GM23338 (cell line): ENCODE measurements at regions not wholly inside any gene's neighbourhood (a gene's known extent, or its start where the extent isn't known, plus 50 kb on each side); places are given as distances from the start of the nearest gene placed in this dataset.

Experiments used
- ATAC-seq: fragments of 200-7000 bp; cut with Tn5 transposase; 3 replicates; pipeline ENCODE4 v1.9.1; 2020
- DNase-seq: peaks from one replicate; pipeline ENCODE4 v3.0.0-alpha.2; 2015; ENCODE audit warnings: low spot score
- H2AFZ ChIP-seq: fragments of 200-600 bp; sonication (generic); 2 replicates; pipeline ENCODE4 v1.8.0; 2016; ENCODE audit warnings: antibody characterized with exemption, mild to moderate bottlenecking, moderate library complexity
- H3F3A ChIP-seq: fragments of 200-600 bp; sonication (generic); replicated peaks from 2 replicates; pipeline ENCODE4 v1.8.0; 2017; ENCODE audit warnings: antibody characterized with exemption, mixed run types, low read depth
- H3K27ac ChIP-seq: fragments of 200-600 bp; sonication (generic); 2 replicates; pipeline ENCODE4 v1.6.1; 2016; ENCODE audit warnings: low read depth
- H3K27me3 ChIP-seq: fragments of 200-600 bp; sonication (generic); 2 replicates; pipeline ENCODE4 v1.8.0; 2016; ENCODE audit warnings: mild to moderate bottlenecking, mixed run types, moderate library complexity; ENCODE audit not compliant: insufficient read depth
- H3K36me3 ChIP-seq: fragments of 200-600 bp; sonication (generic); 2 replicates; pipeline ENCODE4 v1.8.0; 2016; ENCODE audit warnings: mild to moderate bottlenecking; ENCODE audit not compliant: insufficient read depth
- H3K4me1 ChIP-seq: fragments of 200-600 bp; sonication (generic); 2 replicates; pipeline ENCODE4 v1.8.0; 2016; ENCODE audit warnings: mild to moderate bottlenecking, moderate library complexity; ENCODE audit not compliant: insufficient read depth
- H3K4me2 ChIP-seq: fragments of 200-600 bp; sonication (generic); 2 replicates; pipeline ENCODE4 v1.7.1; 2017; ENCODE audit warnings: mixed run types
- H3K4me3 ChIP-seq: fragments of 200-600 bp; sonication (generic); 2 replicates; pipeline ENCODE4 v1.6.1; 2016; ENCODE audit warnings: mixed run types
- H3K79me2 ChIP-seq: fragments of 200-600 bp; sonication (generic); replicated peaks from 2 replicates; pipeline ENCODE4 v1.8.0; 2017; ENCODE audit warnings: mild to moderate bottlenecking; ENCODE audit not compliant: insufficient read depth
- H3K9me2 ChIP-seq: fragments of 200-600 bp; sonication (generic); 2 replicates; pipeline ENCODE4 v1.8.0; 2017; ENCODE audit not compliant: insufficient read depth
- H4K20me1 ChIP-seq: fragments of 200-600 bp; sonication (generic); replicated peaks from 2 replicates; pipeline ENCODE4 v1.8.0; 2017; ENCODE audit warnings: mild to moderate bottlenecking; ENCODE audit not compliant: insufficient read depth
- H3K27ac Mint-ChIP-seq: 2 replicates; pipeline ENCODE4 v1.8.0; 2020; ENCODE audit warnings: inconsistent platforms, mild to moderate bottlenecking, moderate library complexity, mixed read lengths
- H3K27me3 Mint-ChIP-seq: 3 replicates; pipeline ENCODE4 v1.8.0; 2022; ENCODE audit warnings: low read depth, mild to moderate bottlenecking, moderate library complexity, mixed read lengths, inconsistent platforms; ENCODE audit not compliant: insufficient read depth, poor library complexity
- H3K36me3 Mint-ChIP-seq: 3 replicates; pipeline ENCODE4 v1.8.0; 2021; ENCODE audit warnings: low read depth, mild to moderate bottlenecking, inconsistent platforms, moderate library complexity, mixed read lengths
- H3K4me1 Mint-ChIP-seq: 3 replicates; pipeline ENCODE4 v1.8.0; 2020; ENCODE audit warnings: mild to moderate bottlenecking, inconsistent platforms, mixed read lengths
- H3K4me3 Mint-ChIP-seq: 3 replicates; pipeline ENCODE4 v1.8.0; 2021; ENCODE audit warnings: moderate library complexity, mild to moderate bottlenecking, inconsistent platforms, mixed read lengths
- H3K9me3 Mint-ChIP-seq: 3 replicates; pipeline ENCODE4 v1.8.0; 2020; ENCODE audit warnings: moderate library complexity, mild to moderate bottlenecking, inconsistent platforms, mixed read lengths
- CREB1 ChIP-seq: fragments of 250-450 bp; sonication (Bioruptor Pico); IDR thresholded peaks from 2 replicates; pipeline ENCODE4 v1.5.0; 2020; ENCODE audit warnings: low read depth, mild to moderate bottlenecking, moderate library complexity
- CTCF ChIP-seq, 2 experiments: fragments of 200-600 bp in 1 of 2; sonication (generic) in 1 of 2; conservative IDR thresholded peaks; 2 replicates each; pipeline versions ENCODE4 v1.5.1 to v1.6.1; 2016 to 2017; ENCODE audit warnings: antibody characterized with exemption in 2 of 2, low read depth in 2 of 2, mild to moderate bottlenecking in 2 of 2, moderate library complexity in 1 of 2
- ETS1 ChIP-seq: IDR thresholded peaks from 2 replicates; pipeline ENCODE4 v1.6.1; 2016; ENCODE audit warnings: antibody characterized with exemption
- EZH2 ChIP-seq: fragments of 200-600 bp; sonication (generic); IDR thresholded peaks from one replicate; pipeline ENCODE4 v1.8.0; 2017; ENCODE audit warnings: antibody characterized with exemption, mild to moderate bottlenecking, low read depth; ENCODE audit not compliant: unreplicated experiment
- EZH2phosphoT487 ChIP-seq: fragments of 200-600 bp; sonication (generic); IDR thresholded peaks from one replicate; pipeline ENCODE4 v1.8.1; 2018; ENCODE audit warnings: antibody characterized with exemption; ENCODE audit not compliant: unreplicated experiment
- JUNB ChIP-seq: IDR thresholded peaks from one replicate; pipeline ENCODE4 v1.6.1; 2016; ENCODE audit warnings: antibody characterized with exemption; ENCODE audit not compliant: unreplicated experiment
- NANOG ChIP-seq: IDR thresholded peaks from 2 replicates; pipeline ENCODE4 v1.6.1; 2016; ENCODE audit warnings: antibody characterized with exemption, borderline replicate concordance
- POLR2AphosphoS5 ChIP-seq: IDR thresholded peaks from 2 replicates; pipeline ENCODE4 v1.6.1; 2016; ENCODE audit warnings: antibody characterized with exemption, low read depth
- REST ChIP-seq: IDR thresholded peaks from one replicate; pipeline ENCODE4 v1.6.1; 2018; ENCODE audit warnings: antibody characterized with exemption; ENCODE audit not compliant: unreplicated experiment
- STAT1 ChIP-seq: IDR thresholded peaks from one replicate; pipeline ENCODE4 v1.6.1; 2016; ENCODE audit warnings: antibody characterized with exemption; ENCODE audit not compliant: unreplicated experiment
- ZNF114 ChIP-seq: fragments of 250-450 bp; sonication (Bioruptor Pico); IDR thresholded peaks from 2 replicates; pipeline ENCODE4 v1.5.0; 2020; ENCODE audit warnings: mild to moderate bottlenecking, moderate library complexity
- ZNF331 ChIP-seq: fragments of 250-450 bp; sonication (Bioruptor Pico); IDR thresholded peaks from 2 replicates; pipeline ENCODE4 v1.5.0; 2020; ENCODE audit warnings: low read depth, mild to moderate bottlenecking, moderate library complexity
- ZNF462 ChIP-seq: fragments of 250-450 bp; sonication (Bioruptor Pico); IDR thresholded peaks from 2 replicates; pipeline ENCODE4 v1.5.0; 2020; ENCODE audit warnings: mild to moderate bottlenecking, moderate library complexity

GRCh38 chr21:32925098-32925497 is 100.6 kb upstream of the OLIG2 start:
- Mint-ChIP-seq H3K9me3 (peaks cover 6% of the 10 kb centered on the region; the same call in 2 of the 3 replicates), H3K4me3 (no peak overlapping the region), H3K27ac (no peak overlapping the region), H3K4me1 (no peaks in the 10 kb centered on the region), H3K36me3 (no peaks in the 10 kb centered on the region; the same call in 2 of the 3 replicates), H3K27me3 (peaks cover 5% of the 10 kb centered on the region)
- H3K4me1 ChIP-seq = no peaks in the 10 kb centered on the region
- H3K79me2 ChIP-seq = no peaks in the 10 kb centered on the region
- H3F3A ChIP-seq = no peaks in the 10 kb centered on the region
- TF ChIP-seq EZH2phosphoT487 = no peak
- no peak for TF ChIP-seq CTCF (conservative IDR thresholded peaks at IDR 0.05; ENCODE audit: low read depth in 2 of 2)
- no peak for TF ChIP-seq ZNF462
- no peak for TF ChIP-seq EZH2
- TF ChIP-seq NANOG = no peak
- TF ChIP-seq CREB1 (CRISPR knock-in tag) = no peak
- TF ChIP-seq JUNB = no peak
- TF ChIP-seq ETS1 = no peak
- TF ChIP-seq REST = no peak
- TF ChIP-seq POLR2AphosphoS5 = no peak
- no peak for TF ChIP-seq STAT1
- TF ChIP-seq ZNF114 (CRISPR knock-in tag) = no peak
- TF ChIP-seq ZNF331 (CRISPR knock-in tag) = no peak
- H3K27ac ChIP-seq = no peak overlapping the region
- no peaks in the 10 kb centered on the region for H4K20me1 ChIP-seq
- no peak overlapping the region for H3K4me3 ChIP-seq
- no peaks in the 10 kb centered on the region for H3K36me3 ChIP-seq
- no peak overlapping the region for H2AFZ ChIP-seq
- no peaks in the 10 kb centered on the region for H3K27me3 ChIP-seq
- DNase-seq (no peak), ATAC-seq (no peak)
- no peak overlapping the region for H3K4me2 ChIP-seq
- 0 out of 2 replicates have a peak, but pooled peaks cover 6% of the 10 kb centered on the region for H3K9me2 ChIP-seq
